SK-N-MC (cell line): ENCODE measurements at regions not wholly inside any gene's neighbourhood (a gene's known extent, or its start where the extent isn't known, plus 50 kb on each side); places are given as distances from the start of the nearest gene placed in this dataset.

Experiments used
- EZH2 ChIP-seq: fragments of 200-600 bp; sonication (generic); IDR thresholded peaks from one replicate; pipeline ENCODE4 v1.6.1; 2017; ENCODE audit warnings: antibody characterized with exemption
- FOXP2 ChIP-seq: optimal IDR thresholded peaks from 2 replicates; pipeline ENCODE3; 2011; ENCODE audit warnings: mild to moderate bottlenecking, moderate library complexity; ENCODE audit not compliant: insufficient read depth; ENCODE audit errors: extremely low read length, control extremely low read depth
- POLR2AphosphoS5 ChIP-seq: IDR thresholded peaks from 2 replicates; pipeline ENCODE4 v1.6.1; 2012; ENCODE audit warnings: mild to moderate bottlenecking, low read depth, low read length, borderline replicate concordance

GRCh38 chr20:11604339-11604738 lies 313.4 kb upstream of the BTBD3 start:
- TF ChIP-seq EZH2 (no peak), FOXP2 (no peak), POLR2AphosphoS5 (no peak)
